ENCODE measurements at regions not wholly inside any gene's neighbourhood (a gene's known extent, or its start where the extent isn't known, plus 50 kb on each side); places are given as distances from the start of the nearest gene placed in this dataset.

GRCh38 chr3:22353126-22353525, 602.1 kb upstream of the ZNF385D start:
- Histone ChIP-seq H2BK120ac (ENCODE audit: low read depth, low read length) (no peak overlapping the region), H2BK15ac (ENCODE audit: low read length) (no peak overlapping the region), H3K4me1 (ENCODE audit: control insufficient read depth in 2 of 2, insufficient read depth in 1 of 2, low read depth in 1 of 2, low read length in 2 of 2) (no peaks in the 10 kb centered on the region), H2AFZ (ENCODE audit: low read length) (no peak overlapping the region), H3K4me2 (ENCODE audit: insufficient read depth, low read length, poor library complexity, severe bottlenecking) (no peak overlapping the region), H3K14ac (ENCODE audit: low read length) (no peak overlapping the region), H2BK5ac (ENCODE audit: low read length) (no peak overlapping the region), H3K23ac (ENCODE audit: low read depth, low read length, poor library complexity) (no peak overlapping the region), H3K27ac (replicated peaks; ENCODE audit: low read length) (no peak overlapping the region), H3K9ac (ENCODE audit: low read depth, low read length, poor library complexity) (no peak overlapping the region), H4K8ac (ENCODE audit: low read depth, low read length) (no peak overlapping the region), H3K4me3 (ENCODE audit: low read length in 2 of 2) (no peak overlapping the region), H3K27me3 (ENCODE audit: control insufficient read depth in 3 of 3, insufficient read depth in 3 of 3, low read depth in 1 of 3, low read length in 3 of 3) (no peaks in the 10 kb centered on the region), H3K4ac (ENCODE audit: low read length) (no peak overlapping the region), H3K79me1 (ENCODE audit: low read depth, low read length) (no peaks in the 10 kb centered on the region), H2BK12ac (ENCODE audit: low read length) (no peak overlapping the region), H3K36me3 (replicated peaks in 1 of 2; ENCODE audit: control insufficient read depth in 2 of 2, insufficient read depth in 2 of 2, low read length in 2 of 2) (no peaks in the 10 kb centered on the region), H4K91ac (ENCODE audit: low read depth, low read length, poor library complexity) (no peak overlapping the region), H3K18ac (ENCODE audit: low read length) (no peak overlapping the region), H2AK5ac (ENCODE audit: low read depth, low read length) (no peak overlapping the region), H3K9me3 (replicated peaks in 1 of 2; ENCODE audit: control insufficient read depth in 2 of 2, insufficient read depth in 1 of 2, low read depth in 1 of 2, low read length in 2 of 2) (no peaks in the 10 kb centered on the region)
- no CpG with 5 or more reads among the region's 1 CpG for WGBS, 2 donors (ENCODE audit: extremely low coverage in 2 of 2, insufficient read length in 2 of 2, insufficient replicate concordance in 1 of 2)
- DNase-seq (ENCODE audit: low spot score): no peak

- DNase-seq (ENCODE audit: low spot score): no peak
- H4K91ac ChIP-seq (ENCODE audit: low read depth, low read length, poor library complexity): no peak overlapping the region
- no peak overlapping the region for H3K4ac ChIP-seq (ENCODE audit: low read length)
- H4K8ac ChIP-seq (ENCODE audit: low read depth, low read length): no peak overlapping the region
- no peak overlapping the region for H2AK5ac ChIP-seq (ENCODE audit: low read depth, low read length)
- no peak overlapping the region for H2BK12ac ChIP-seq (ENCODE audit: low read length)
- H3K18ac ChIP-seq (ENCODE audit: low read length): no peak overlapping the region
- no peak overlapping the region for H2AFZ ChIP-seq (ENCODE audit: low read length)
- H3K27me3 ChIP-seq (ENCODE audit: control insufficient read depth in 3 of 3, insufficient read depth in 3 of 3, low read depth in 1 of 3, low read length in 3 of 3): no peaks in the 10 kb centered on the region
- H2BK120ac ChIP-seq (ENCODE audit: low read depth, low read length): no peak overlapping the region
- no peak overlapping the region for H3K9ac ChIP-seq (ENCODE audit: low read depth, low read length, poor library complexity)
- H2BK5ac ChIP-seq (ENCODE audit: low read length): no peak overlapping the region
- H3K9me3 ChIP-seq (replicated peaks in 1 of 2; ENCODE audit: control insufficient read depth in 2 of 2, insufficient read depth in 1 of 2, low read depth in 1 of 2, low read length in 2 of 2): no peaks in the 10 kb centered on the region
- H3K36me3 ChIP-seq (replicated peaks in 1 of 2; ENCODE audit: control insufficient read depth in 2 of 2, insufficient read depth in 2 of 2, low read length in 2 of 2): no peaks in the 10 kb centered on the region
- H3K14ac ChIP-seq (ENCODE audit: low read length): no peak overlapping the region
- H3K4me2 ChIP-seq (ENCODE audit: insufficient read depth, low read length, poor library complexity, severe bottlenecking): no peak overlapping the region
- no peak overlapping the region for H3K4me3 ChIP-seq (ENCODE audit: low read length in 2 of 2)
- no peaks in the 10 kb centered on the region for H3K4me1 ChIP-seq (ENCODE audit: control insufficient read depth in 2 of 2, insufficient read depth in 1 of 2, low read depth in 1 of 2, low read length in 2 of 2)
- no peak overlapping the region for H2BK15ac ChIP-seq (ENCODE audit: low read length)
- H3K79me1 ChIP-seq (ENCODE audit: low read depth, low read length): no peaks in the 10 kb centered on the region
- H3K23ac ChIP-seq (ENCODE audit: low read depth, low read length, poor library complexity): no peak overlapping the region
- WGBS, 2 donors (ENCODE audit: extremely low coverage in 2 of 2, insufficient read length in 2 of 2, insufficient replicate concordance in 1 of 2): no CpG with 5 or more reads among the region's 1 CpG
- no peak overlapping the region for H3K27ac ChIP-seq (replicated peaks; ENCODE audit: low read length)
Measured at GRCh38 chr3:22358334-22358733, 607.3 kb upstream of the ZNF385D start.

GRCh38 chr3:22360164-22360563, 609.2 kb upstream of the ZNF385D start:
- H2BK15ac ChIP-seq (ENCODE audit: low read length): no peak overlapping the region
- no peaks in the 10 kb centered on the region for H3K36me3 ChIP-seq (replicated peaks in 1 of 2; ENCODE audit: control insufficient read depth in 2 of 2, insufficient read depth in 2 of 2, low read length in 2 of 2)
- H4K91ac ChIP-seq (ENCODE audit: low read depth, low read length, poor library complexity): no peak overlapping the region
- no peak overlapping the region for H2AFZ ChIP-seq (ENCODE audit: low read length)
- H3K14ac ChIP-seq (ENCODE audit: low read length): no peak overlapping the region
- H3K4me2 ChIP-seq (ENCODE audit: insufficient read depth, low read length, poor library complexity, severe bottlenecking): no peak overlapping the region
- H3K79me1 ChIP-seq (ENCODE audit: low read depth, low read length): no peaks in the 10 kb centered on the region
- H3K27me3 ChIP-seq (ENCODE audit: control insufficient read depth in 3 of 3, insufficient read depth in 3 of 3, low read depth in 1 of 3, low read length in 3 of 3): no peaks in the 10 kb centered on the region
- H3K9ac ChIP-seq (ENCODE audit: low read depth, low read length, poor library complexity): no peak overlapping the region
- H3K4me3 ChIP-seq (ENCODE audit: low read length in 2 of 2): no peak overlapping the region
- H4K8ac ChIP-seq (ENCODE audit: low read depth, low read length): no peak overlapping the region
- H2BK12ac ChIP-seq (ENCODE audit: low read length): no peak overlapping the region
- H2BK5ac ChIP-seq (ENCODE audit: low read length): no peak overlapping the region
- H3K9me3 ChIP-seq (replicated peaks in 1 of 2; ENCODE audit: control insufficient read depth in 2 of 2, insufficient read depth in 1 of 2, low read depth in 1 of 2, low read length in 2 of 2): no peaks in the 10 kb centered on the region
- no peak overlapping the region for H3K4ac ChIP-seq (ENCODE audit: low read length)
- H3K27ac ChIP-seq (replicated peaks; ENCODE audit: low read length): no peak overlapping the region
- H2AK5ac ChIP-seq (ENCODE audit: low read depth, low read length): no peak overlapping the region
- no peak overlapping the region for H3K18ac ChIP-seq (ENCODE audit: low read length)
- H2BK120ac ChIP-seq (ENCODE audit: low read depth, low read length): no peak overlapping the region
- WGBS, 2 donors (ENCODE audit: extremely low coverage in 2 of 2, insufficient read length in 2 of 2, insufficient replicate concordance in 1 of 2): no CpG with 5 or more reads among the region's 6 CpGs
- no peaks in the 10 kb centered on the region for H3K4me1 ChIP-seq (ENCODE audit: control insufficient read depth in 2 of 2, insufficient read depth in 1 of 2, low read depth in 1 of 2, low read length in 2 of 2)
- no peak for DNase-seq (ENCODE audit: low spot score)
- no peak overlapping the region for H3K23ac ChIP-seq (ENCODE audit: low read depth, low read length, poor library complexity)

GRCh38 chr3:22360970-22361369, 610.0 kb upstream of the ZNF385D start:
- H4K8ac ChIP-seq (ENCODE audit: low read depth, low read length): no peak overlapping the region
- H3K4me2 ChIP-seq (ENCODE audit: insufficient read depth, low read length, poor library complexity, severe bottlenecking): no peak overlapping the region
- no peak overlapping the region for H3K4ac ChIP-seq (ENCODE audit: low read length)
- no peak overlapping the region for H4K91ac ChIP-seq (ENCODE audit: low read depth, low read length, poor library complexity)
- no peaks in the 10 kb centered on the region for H3K9me3 ChIP-seq (replicated peaks in 1 of 2; ENCODE audit: control insufficient read depth in 2 of 2, insufficient read depth in 1 of 2, low read depth in 1 of 2, low read length in 2 of 2)
- no peak overlapping the region for H2BK5ac ChIP-seq (ENCODE audit: low read length)
- H2BK12ac ChIP-seq (ENCODE audit: low read length): no peak overlapping the region
- H3K18ac ChIP-seq (ENCODE audit: low read length): no peak overlapping the region
- DNase-seq (ENCODE audit: low spot score): no peak
- H3K9ac ChIP-seq (ENCODE audit: low read depth, low read length, poor library complexity): no peak overlapping the region
- no peak overlapping the region for H2AFZ ChIP-seq (ENCODE audit: low read length)
- WGBS, 2 donors (ENCODE audit: extremely low coverage in 2 of 2, insufficient read length in 2 of 2, insufficient replicate concordance in 1 of 2): no CpG with 5 or more reads among the region's 2 CpGs
- H2BK120ac ChIP-seq (ENCODE audit: low read depth, low read length): no peak overlapping the region
- no peaks in the 10 kb centered on the region for H3K79me1 ChIP-seq (ENCODE audit: low read depth, low read length)
- no peak overlapping the region for H3K27ac ChIP-seq (replicated peaks; ENCODE audit: low read length)
- no peaks in the 10 kb centered on the region for H3K27me3 ChIP-seq (ENCODE audit: control insufficient read depth in 3 of 3, insufficient read depth in 3 of 3, low read depth in 1 of 3, low read length in 3 of 3)
- no peaks in the 10 kb centered on the region for H3K36me3 ChIP-seq (replicated peaks in 1 of 2; ENCODE audit: control insufficient read depth in 2 of 2, insufficient read depth in 2 of 2, low read length in 2 of 2)
- no peak overlapping the region for H2AK5ac ChIP-seq (ENCODE audit: low read depth, low read length)
- H2BK15ac ChIP-seq (ENCODE audit: low read length): no peak overlapping the region
- no peak overlapping the region for H3K23ac ChIP-seq (ENCODE audit: low read depth, low read length, poor library complexity)
- no peaks in the 10 kb centered on the region for H3K4me1 ChIP-seq (ENCODE audit: control insufficient read depth in 2 of 2, insufficient read depth in 1 of 2, low read depth in 1 of 2, low read length in 2 of 2)
- H3K14ac ChIP-seq (ENCODE audit: low read length): no peak overlapping the region
- H3K4me3 ChIP-seq (ENCODE audit: low read length in 2 of 2): no peak overlapping the region
